ENCODE measurements at regions not wholly inside any gene's neighbourhood (a gene's known extent, or its start where the extent isn't known, plus 50 kb on each side); places are given as distances from the start of the nearest gene placed in this dataset.

GRCh38 chr5:175148636-175149172 lies 295.3 kb downstream of the DRD1 start:
- TF ChIP-seq, protein P1, sequence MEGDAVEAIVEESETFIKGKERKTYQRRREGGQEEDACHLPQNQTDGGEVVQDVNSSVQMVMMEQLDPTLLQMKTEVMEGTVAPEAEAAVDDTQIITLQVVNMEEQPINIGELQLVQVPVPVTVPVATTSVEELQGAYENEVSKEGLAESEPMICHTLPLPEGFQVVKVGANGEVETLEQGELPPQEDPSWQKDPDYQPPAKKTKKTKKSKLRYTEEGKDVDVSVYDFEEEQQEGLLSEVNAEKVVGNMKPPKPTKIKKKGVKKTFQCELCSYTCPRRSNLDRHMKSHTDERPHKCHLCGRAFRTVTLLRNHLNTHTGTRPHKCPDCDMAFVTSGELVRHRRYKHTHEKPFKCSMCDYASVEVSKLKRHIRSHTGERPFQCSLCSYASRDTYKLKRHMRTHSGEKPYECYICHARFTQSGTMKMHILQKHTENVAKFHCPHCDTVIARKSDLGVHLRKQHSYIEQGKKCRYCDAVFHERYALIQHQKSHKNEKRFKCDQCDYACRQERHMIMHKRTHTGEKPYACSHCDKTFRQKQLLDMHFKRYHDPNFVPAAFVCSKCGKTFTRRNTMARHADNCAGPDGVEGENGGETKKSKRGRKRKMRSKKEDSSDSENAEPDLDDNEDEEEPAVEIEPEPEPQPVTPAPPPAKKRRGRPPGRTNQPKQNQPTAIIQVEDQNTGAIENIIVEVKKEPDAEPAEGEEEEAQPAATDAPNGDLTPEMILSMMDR (conservative IDR thresholded peaks at IDR 0.05; ENCODE audit: low read depth, low read length) = no peak
- no peak for TF ChIP-seq EZH2 (IDR thresholded peaks at IDR 0.05; ENCODE audit: borderline replicate concordance, low read depth, low read length, poor library complexity, severe bottlenecking)
- Histone ChIP-seq H3K4me3 (ENCODE audit: low read depth, low read length, poor library complexity, severe bottlenecking) (no peak overlapping the region), H3K4me1 (ENCODE audit: insufficient read depth, low read length, poor library complexity, severe bottlenecking) (no peaks in the 10 kb centered on the region), H3K27ac (ENCODE audit: low read depth, low read length, poor library complexity, severe bottlenecking) (no peak overlapping the region), H3K27me3 (replicated peaks; ENCODE audit: insufficient read depth, low read depth, low read length, poor library complexity) (no peaks in the 10 kb centered on the region), H3K9me3 (ENCODE audit: low read depth, low read length, poor library complexity, severe bottlenecking) (no peaks in the 10 kb centered on the region), H3K36me3 (ENCODE audit: insufficient read depth, low read length, poor library complexity, severe bottlenecking) (no peaks in the 10 kb centered on the region)
- intact Hi-C loops (cut with micrococcal nuclease; ENCODE audit: unreplicated experiment) = no loop called here
- no TSS peak for BruUV-seq (replicated peaks)
- ChIA-PET POLR2A (ENCODE audit: low non-redundant PET) (no interaction called here), CTCF (no interaction called here)
- no peak for DNase-seq (ENCODE audit: low spot score)

DNA sequence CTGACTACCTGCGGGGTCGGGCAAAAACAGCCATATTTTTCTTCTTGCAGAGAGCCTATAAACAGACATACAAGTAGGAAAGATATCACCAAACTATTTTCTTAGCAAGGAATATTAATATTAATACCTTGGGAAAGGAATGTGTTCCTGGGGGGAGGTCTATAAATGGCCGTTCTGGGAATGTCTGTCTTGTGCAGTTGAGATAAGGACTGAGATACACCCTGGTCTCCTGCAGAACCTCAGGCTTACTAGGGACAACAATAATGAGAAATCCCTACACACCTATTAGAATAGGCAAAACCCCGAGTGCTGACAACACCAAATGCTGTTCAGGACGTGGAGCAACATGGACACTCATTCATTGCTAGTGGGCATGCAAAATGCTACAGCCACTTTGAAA lies 297.2 kb downstream of the DRD1 start:
- H3K27me3 ChIP-seq (replicated peaks; ENCODE audit: insufficient read depth, low read depth, low read length, poor library complexity) = no peaks in the 10 kb centered on the region
- H3K4me3 ChIP-seq (ENCODE audit: low read depth, low read length, poor library complexity, severe bottlenecking) = no peak overlapping the region
- no TSS peak for BruUV-seq (replicated peaks)
- DNase-seq (ENCODE audit: low spot score) = no peak
- TF ChIP-seq EZH2 (IDR thresholded peaks at IDR 0.05; ENCODE audit: borderline replicate concordance, low read depth, low read length, poor library complexity, severe bottlenecking) = no peak
- TF ChIP-seq, protein P1 (conservative IDR thresholded peaks at IDR 0.05; ENCODE audit: low read depth, low read length) = no peak
- H3K9me3 ChIP-seq (ENCODE audit: low read depth, low read length, poor library complexity, severe bottlenecking) = no peaks in the 10 kb centered on the region
- ChIA-PET CTCF (no interaction called here), POLR2A (ENCODE audit: low non-redundant PET) (no interaction called here)
- intact Hi-C loops (cut with micrococcal nuclease; ENCODE audit: unreplicated experiment) = no loop called here
- H3K4me1 ChIP-seq (ENCODE audit: insufficient read depth, low read length, poor library complexity, severe bottlenecking) = no peaks in the 10 kb centered on the region
- H3K36me3 ChIP-seq (ENCODE audit: insufficient read depth, low read length, poor library complexity, severe bottlenecking) = no peaks in the 10 kb centered on the region
- no peak overlapping the region for H3K27ac ChIP-seq (ENCODE audit: low read depth, low read length, poor library complexity, severe bottlenecking)

DNA sequence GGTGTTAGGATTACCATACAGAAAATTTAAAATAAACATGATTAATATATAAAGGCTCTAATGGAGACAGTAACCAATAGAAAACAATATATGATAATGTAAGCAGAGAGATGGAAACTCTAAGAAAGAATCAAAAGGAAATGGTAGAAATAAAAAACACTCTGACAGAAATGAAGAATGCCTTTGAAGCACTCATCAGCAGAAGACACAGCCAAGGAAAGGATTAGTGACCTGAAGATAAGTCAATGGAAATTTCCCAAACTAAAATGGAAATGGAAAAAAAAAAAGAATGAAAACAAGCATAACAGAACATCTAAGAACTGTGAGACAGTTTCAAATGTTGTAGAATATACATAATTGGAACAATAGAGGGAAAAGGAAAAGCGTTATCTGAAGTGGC lies 302.6 kb downstream of the DRD1 start:
- POLR2A ChIA-PET (ENCODE audit: low non-redundant PET) = no interaction called here
- no peak for DNase-seq (ENCODE audit: low spot score)

More for the DNA sequence above, 302.6 kb downstream of the DRD1 start:
- no TSS peak for BruUV-seq (replicated peaks)
- intact Hi-C loops (cut with micrococcal nuclease; ENCODE audit: unreplicated experiment) = no loop called here
- Histone ChIP-seq H3K4me3 (ENCODE audit: low read depth, low read length, poor library complexity, severe bottlenecking) (no peak overlapping the region), H3K4me1 (ENCODE audit: insufficient read depth, low read length, poor library complexity, severe bottlenecking) (no peaks in the 10 kb centered on the region), H3K27ac (ENCODE audit: low read depth, low read length, poor library complexity, severe bottlenecking) (no peak overlapping the region), H3K27me3 (replicated peaks; ENCODE audit: insufficient read depth, low read depth, low read length, poor library complexity) (no peaks in the 10 kb centered on the region), H3K36me3 (ENCODE audit: insufficient read depth, low read length, poor library complexity, severe bottlenecking) (no peaks in the 10 kb centered on the region), H3K9me3 (ENCODE audit: low read depth, low read length, poor library complexity, severe bottlenecking) (no peaks in the 10 kb centered on the region)
- no peak for TF ChIP-seq EZH2 (IDR thresholded peaks at IDR 0.05; ENCODE audit: borderline replicate concordance, low read depth, low read length, poor library complexity, severe bottlenecking)
- TF ChIP-seq, protein P1 (conservative IDR thresholded peaks at IDR 0.05; ENCODE audit: low read depth, low read length) = no peak
- CTCF ChIA-PET = no interaction called here

Data from A673 (cell line).